Lung (tissue), 11 donors: ENCODE measurements at regions not wholly inside any gene's neighbourhood (a gene's known extent, or its start where the extent isn't known, plus 50 kb on each side); places are given as distances from the start of the nearest gene placed in this dataset.

ENCODE experiments used
- ATAC-seq: fragments of 200-7000 bp; cut with Tn5 transposase; one replicate; pipeline ENCODE4 v1.9.1; 2020; ENCODE audit warnings: moderate number of reproducible peaks; ENCODE audit not compliant: insufficient read depth, low FRiP score
- DNase-seq, 3 donors: peaks; one replicate each; pipeline ENCODE4 v3.0.0-alpha.2; 2013 to 2017
- H3K27ac ChIP-seq, 2 donors: one replicate each; pipeline ENCODE4 v1.5.1; 2013; ENCODE audit warnings: mild to moderate bottlenecking in 2 of 2, moderate library complexity in 2 of 2, control low read depth in 1 of 2, inconsistent platforms in 1 of 2, low read depth in 1 of 2, low read length in 1 of 2
- H3K27me3 ChIP-seq, 3 donors: one replicate each; pipeline ENCODE4 v1.5.1; 2013; ENCODE audit warnings: low read length in 2 of 3; ENCODE audit not compliant: control insufficient read depth in 3 of 3, insufficient read depth in 3 of 3
- H3K36me3 ChIP-seq, 4 donors: one replicate each; pipeline ENCODE4 v1.5.1; 2013; ENCODE audit warnings: low read length in 4 of 4, mild to moderate bottlenecking in 1 of 4, moderate library complexity in 1 of 4; ENCODE audit not compliant: control insufficient read depth in 4 of 4, insufficient read depth in 4 of 4
- H3K4me1 ChIP-seq, 5 donors: one replicate each; pipeline ENCODE4 v1.5.1; 2013; ENCODE audit warnings: low read length in 5 of 5, mild to moderate bottlenecking in 2 of 5, moderate library complexity in 1 of 5; ENCODE audit not compliant: control insufficient read depth in 5 of 5, insufficient read depth in 5 of 5
- H3K4me3 ChIP-seq: one replicate; pipeline ENCODE4 v1.5.1; 2013; ENCODE audit warnings: mild to moderate bottlenecking, control low read depth, moderate library complexity
- H3K9ac ChIP-seq, 2 donors: one replicate each; pipeline ENCODE4 v1.5.1; 2013; ENCODE audit warnings: low read length in 2 of 2, control low read depth in 1 of 2; ENCODE audit not compliant: insufficient read depth in 1 of 2
- H3K9me3 ChIP-seq, 4 donors: one replicate each; pipeline ENCODE4 v1.5.1; 2013; ENCODE audit warnings: low read length in 3 of 4, mild to moderate bottlenecking in 1 of 4, moderate library complexity in 1 of 4; ENCODE audit not compliant: control insufficient read depth in 4 of 4, insufficient read depth in 3 of 4
- CTCF ChIP-seq: IDR thresholded peaks from 2 replicates; pipeline ENCODE4 v1.5.1; 2012; ENCODE audit warnings: mild to moderate bottlenecking; ENCODE audit errors: control extremely low read depth, extremely low read depth
- WGBS, 2 donors: extraction: QIAGEN DNeasy Blood & Tissue Kit; methylation state at CpG; one replicate each; pipeline ENCODE4 v1.1.7; 2013; 5-methylcytosine and 5-hydroxymethylcytosine counted together
- donor health status: control.
- donor health status: control.
- donor health status: Bipolar disorder and iron deficiency.
- donor health status: healthy.
- donor health status: DM: yes; HTN: yes; CAD: no.

GRCh38 chr1:59236721-59237545 lies 60.0 kb upstream of the FGGY start:
- Histone ChIP-seq H3K4me3 (no peak overlapping the region), H3K27me3 (no peaks in the 10 kb centered on the region), H3K9me3 (no peaks in the 10 kb centered on the region), H3K9ac (no peak overlapping the region), H3K27ac (no peak overlapping the region), H3K4me1 (peaks cover 0 to 4% (median 0%) of the 10 kb centered on the region in 5 donors), H3K36me3 (no peaks in the 10 kb centered on the region)
- 78 to 82% methylated on average over 3 of the region's 3 CpGs for WGBS, 2 donors
- ATAC-seq (no peak), DNase-seq (no peak)
- TF ChIP-seq CTCF, result no peak

GRCh38 chr1:59237900-59238299 lies 59.0 kb upstream of the FGGY start:
- 82 to 90% methylated on average over 2 of the region's 2 CpGs for WGBS, 2 donors
- Histone ChIP-seq H3K9ac (no peak overlapping the region), H3K36me3 (no peaks in the 10 kb centered on the region), H3K27me3 (no peaks in the 10 kb centered on the region), H3K4me3 (no peak overlapping the region), H3K4me1 (no peaks in the 10 kb centered on the region), H3K9me3 (no peaks in the 10 kb centered on the region), H3K27ac (no peak overlapping the region)
- ATAC-seq (no peak), DNase-seq (no peak)
- TF ChIP-seq CTCF, result no peak

- ATAC-seq (no peak), DNase-seq (no peak)
- Histone ChIP-seq H3K4me3 (no peak overlapping the region), H3K27ac (no peak overlapping the region), H3K36me3 (no peaks in the 10 kb centered on the region), H3K27me3 (no peaks in the 10 kb centered on the region), H3K9ac (no peak overlapping the region), H3K4me1 (no peaks in the 10 kb centered on the region), H3K9me3 (no peaks in the 10 kb centered on the region)
- 95 to 98% methylated on average over 5 of the region's 5 CpGs for WGBS, 2 donors
- no peak for TF ChIP-seq CTCF
Observed at GRCh38 chr1:59238333-59238934, 58.5 kb upstream of the FGGY start.
